Lung microvascular endothelial cell (primary cell): ENCODE measurements at regions not wholly inside any gene's neighbourhood (a gene's known extent, or its start where the extent isn't known, plus 50 kb on each side); places are given as distances from the start of the nearest gene placed in this dataset.
"Not testable (repeated sequence)": the region's sequence is repeated elsewhere in the genome, so short reads cannot be mapped to it uniquely, and the experiment has no call there.

Experiments used
- DNase-seq, 2 donors: peaks; one replicate each; pipeline versions ENCODE4 v3.0.0 to v3.0.0-alpha.2; 2010; ENCODE audit warnings: low read depth in 2 of 2

DNA sequence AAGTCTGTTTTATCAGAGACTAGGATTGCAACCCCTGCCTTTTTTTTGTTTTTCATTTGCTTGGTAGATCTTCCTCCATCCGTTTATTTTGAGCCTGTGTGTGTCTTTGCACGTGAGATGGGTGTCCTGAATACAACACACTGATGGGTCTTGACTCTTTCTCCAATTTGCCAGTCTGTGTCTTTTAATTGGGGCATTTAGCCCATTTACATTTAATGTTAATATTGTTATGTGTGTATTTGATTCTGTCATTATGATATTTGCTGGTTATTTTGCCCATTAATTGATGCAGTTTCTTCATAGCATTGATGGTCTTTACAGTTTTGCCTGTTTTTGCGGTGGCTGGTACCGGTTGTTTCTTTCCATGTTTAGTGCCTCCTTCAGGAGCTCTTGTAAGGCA is 116.0 kb upstream of the PALM2AKAP2 start:
- not testable (repeated sequence) for DNase-seq

DNA sequence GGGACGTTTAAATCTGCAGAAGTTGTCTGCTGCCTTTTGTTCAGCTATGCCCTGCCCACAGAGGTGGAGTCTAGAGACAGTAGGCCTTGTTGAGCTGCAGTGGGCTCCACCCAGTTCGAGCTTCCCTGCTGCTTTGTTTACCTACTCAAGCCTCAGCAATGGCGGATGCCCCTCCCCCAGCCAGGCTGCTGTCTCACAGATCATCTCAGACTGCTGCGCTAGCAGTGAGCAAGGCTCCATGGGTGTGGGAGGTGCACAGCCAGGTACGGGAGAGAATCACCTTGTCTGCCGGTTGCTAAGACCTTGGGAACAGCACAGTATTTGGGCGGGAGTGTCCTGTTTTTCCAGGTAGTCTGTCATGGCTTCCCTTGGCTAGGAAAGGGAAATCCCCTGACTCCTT is 114.3 kb upstream of the PALM2AKAP2 start:
- not testable (repeated sequence) for DNase-seq

DNA sequence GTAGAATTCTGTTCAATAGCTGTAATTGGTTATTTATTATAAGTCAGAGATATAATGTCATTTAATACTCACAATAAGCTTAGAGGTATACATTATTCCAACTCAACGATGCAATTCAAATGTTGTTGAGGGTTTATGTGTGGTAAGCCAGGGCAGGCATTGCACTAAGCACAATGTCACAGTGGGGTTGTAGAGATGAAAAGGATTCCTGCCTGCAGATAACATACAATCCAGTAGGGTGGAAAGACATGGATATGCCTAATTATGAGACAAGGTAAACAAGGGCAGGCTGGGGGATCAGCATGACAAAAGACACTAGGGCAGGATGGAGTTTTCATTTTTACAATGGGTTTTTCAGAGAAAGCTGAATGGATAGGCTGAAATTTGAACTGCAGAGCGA is 98.7 kb upstream of the PALM2AKAP2 start:
- no peak for DNase-seq

DNA sequence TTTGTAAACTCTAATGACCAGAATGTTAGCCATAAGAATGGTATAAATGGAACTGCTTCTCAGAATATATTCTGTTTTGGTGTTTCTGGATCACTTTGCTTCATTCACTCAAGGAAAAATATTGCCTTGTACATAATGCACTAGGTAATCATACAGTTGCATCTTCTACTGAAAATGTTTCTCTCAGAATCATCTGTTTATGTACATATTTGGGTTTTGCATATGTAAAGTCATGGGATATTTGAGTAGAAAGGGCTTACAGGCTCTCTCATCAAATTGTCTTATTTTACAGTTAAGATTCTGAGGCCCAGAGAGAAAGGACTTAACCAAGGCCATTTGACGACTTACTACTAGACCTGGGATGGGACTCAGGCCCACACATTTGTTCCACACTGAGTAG is 97.8 kb upstream of the PALM2AKAP2 start:
- no peak for DNase-seq

DNA sequence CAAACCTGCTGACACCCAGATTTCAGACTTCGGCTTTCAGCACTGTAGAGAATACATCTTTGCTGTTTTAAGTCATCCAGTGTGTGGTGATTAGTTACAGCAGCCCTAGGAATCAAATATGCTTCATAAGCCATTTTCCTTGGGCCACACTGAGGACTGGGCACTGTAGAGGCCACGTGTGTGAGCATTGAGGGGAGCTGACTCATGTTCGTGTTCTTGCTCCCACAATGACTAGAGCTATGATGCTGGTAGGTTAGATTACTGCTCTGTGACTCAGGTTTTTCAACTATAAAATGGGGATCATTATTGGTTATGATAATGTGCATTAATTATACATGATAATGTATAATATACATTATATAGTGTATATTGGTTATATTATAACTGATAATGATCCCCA is 96.5 kb upstream of the PALM2AKAP2 start:
- DNase-seq: no peak

DNA sequence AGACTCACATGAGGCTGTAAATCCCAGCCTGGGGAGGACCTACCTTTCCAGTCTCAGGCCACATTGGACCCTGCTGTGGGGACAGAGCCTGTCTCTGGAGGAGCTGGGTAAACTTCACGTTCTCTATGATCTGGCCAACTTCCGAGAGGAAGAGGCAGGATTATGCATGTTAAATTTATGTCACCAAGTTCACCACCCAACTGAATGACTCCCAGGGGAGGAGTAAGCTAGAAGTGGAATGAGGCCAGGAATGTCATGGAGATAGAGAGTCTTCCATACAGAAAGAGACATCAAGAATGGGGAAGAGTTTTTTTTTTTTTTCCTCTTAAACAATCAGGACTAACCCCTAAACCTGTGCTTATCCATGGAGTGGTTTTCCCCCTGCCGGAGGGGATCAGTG is 90.3 kb upstream of the PALM2AKAP2 start:
- no peak for DNase-seq

DNA sequence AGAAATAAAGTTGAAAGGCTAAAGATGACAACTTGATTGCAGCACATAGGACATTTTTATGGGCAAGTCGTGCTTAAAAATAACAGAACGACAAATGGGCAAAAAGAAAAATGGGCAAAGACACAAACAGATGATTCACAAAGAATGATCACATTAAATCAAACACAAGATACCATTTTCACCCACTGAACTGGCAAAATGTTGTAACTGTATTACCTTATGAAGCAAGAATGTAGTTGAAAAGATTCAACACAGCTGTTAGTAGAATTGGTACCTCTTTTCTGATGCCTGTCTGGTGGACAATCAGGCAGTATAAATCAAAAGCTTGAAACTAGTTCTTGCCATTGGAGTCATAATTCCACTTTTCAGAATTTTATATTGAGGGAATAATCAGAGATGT is 81.0 kb upstream of the PALM2AKAP2 start:
- DNase-seq: no peak

DNA sequence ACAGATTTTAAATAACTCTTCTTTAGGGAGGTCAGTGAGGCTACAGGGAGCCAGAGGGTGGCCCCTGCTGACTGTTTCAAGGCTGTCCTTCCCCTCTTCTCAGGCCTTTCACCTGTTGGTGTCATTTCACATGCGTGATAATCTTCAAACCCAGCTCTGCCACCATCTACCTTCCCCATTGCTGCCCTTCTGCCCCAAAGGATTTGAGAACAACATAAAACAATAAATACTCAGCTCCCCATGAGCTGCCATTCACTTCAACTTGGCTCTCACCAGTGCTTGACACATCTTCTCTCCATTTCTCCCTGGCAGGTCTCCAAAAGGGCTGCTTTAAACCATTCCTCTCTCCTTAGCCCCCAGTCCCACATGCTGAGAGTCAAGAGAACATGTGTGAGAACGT is 75.5 kb upstream of the PALM2AKAP2 start:
- DNase-seq: no peak

DNA sequence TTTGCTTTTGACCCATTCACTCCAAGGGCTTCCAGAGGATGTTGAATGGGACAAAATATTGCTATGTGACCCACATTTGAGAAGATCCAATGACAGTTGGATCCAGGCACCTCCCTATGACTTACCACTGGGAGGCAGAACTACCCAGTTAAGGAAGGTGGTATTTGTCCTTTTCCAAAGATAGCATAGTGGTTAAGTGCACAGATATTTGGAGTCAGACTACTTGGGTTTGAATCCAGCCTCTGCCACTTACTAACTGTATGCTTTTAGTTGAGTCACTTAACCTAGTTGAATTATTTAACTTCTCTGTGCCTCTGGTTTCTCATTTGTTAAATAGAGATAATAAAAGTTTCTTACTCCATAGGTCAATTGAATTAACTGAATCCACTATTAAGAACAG is 74.5 kb upstream of the PALM2AKAP2 start:
- DNase-seq: peak in 1 of 2 donors; percentile 5

DNA sequence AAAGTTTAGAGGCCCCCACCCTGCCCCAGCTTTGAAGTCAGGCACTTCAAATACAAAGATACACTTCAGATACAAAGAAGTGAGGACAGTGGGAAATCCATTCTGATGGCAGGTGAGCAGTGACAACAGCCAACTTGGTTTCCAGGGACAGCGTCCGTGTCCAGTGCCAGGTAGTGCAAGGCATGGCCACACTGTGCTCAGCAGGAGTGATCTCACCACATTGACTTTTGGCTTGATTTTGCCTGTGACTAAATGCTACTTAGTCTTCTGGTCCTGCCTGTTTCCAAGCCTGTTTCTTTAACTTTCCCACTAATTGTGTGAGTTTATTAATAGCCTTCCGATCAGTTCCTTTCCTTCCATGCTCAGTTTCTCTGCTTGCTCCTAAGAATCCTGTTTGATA is 72.6 kb upstream of the PALM2AKAP2 start:
- no peak for DNase-seq

DNA sequence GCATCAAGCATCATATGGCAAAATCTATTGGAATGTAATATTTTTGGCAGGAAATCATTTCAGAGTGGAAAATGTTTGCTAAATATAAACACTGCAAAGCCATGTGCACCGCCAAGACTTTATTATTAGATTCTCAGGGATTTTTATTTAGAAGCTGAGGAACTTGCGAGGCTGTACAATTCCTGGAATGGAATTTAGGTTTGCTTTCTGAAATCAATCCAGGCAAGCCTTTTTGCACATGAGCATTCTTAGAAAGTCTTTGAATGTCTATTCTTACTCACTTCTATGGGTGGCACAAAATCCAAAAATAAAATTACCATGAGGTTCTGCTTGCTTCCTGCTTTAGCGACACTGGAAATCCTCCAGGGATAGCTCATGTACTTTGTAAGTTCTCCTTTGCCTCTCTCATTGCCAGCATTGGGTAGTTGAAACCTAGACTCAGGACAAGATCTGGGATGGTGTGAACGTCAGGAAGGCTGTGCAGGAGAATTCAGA is 71.5 kb upstream of the PALM2AKAP2 start:
- no peak for DNase-seq

DNA sequence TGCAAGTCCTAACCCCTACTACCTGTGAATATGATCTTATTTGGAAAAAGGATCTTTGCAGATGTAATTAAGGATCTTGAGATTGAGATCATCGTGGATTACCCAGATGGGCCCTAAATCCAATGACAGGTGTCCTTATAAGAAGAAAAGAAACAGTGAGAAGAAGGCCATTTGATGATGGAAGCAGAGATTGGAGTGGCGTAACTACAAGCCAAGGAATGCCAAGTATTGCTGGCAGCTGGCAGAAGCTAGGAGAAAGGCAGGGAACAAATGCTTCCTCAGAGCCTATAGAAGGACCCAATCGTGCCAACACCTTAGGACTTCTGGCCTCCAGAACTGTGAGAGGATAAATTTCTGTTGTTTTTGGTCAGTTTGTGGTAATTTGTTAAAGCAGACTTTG is 70.1 kb upstream of the PALM2AKAP2 start:
- no peak for DNase-seq

DNA sequence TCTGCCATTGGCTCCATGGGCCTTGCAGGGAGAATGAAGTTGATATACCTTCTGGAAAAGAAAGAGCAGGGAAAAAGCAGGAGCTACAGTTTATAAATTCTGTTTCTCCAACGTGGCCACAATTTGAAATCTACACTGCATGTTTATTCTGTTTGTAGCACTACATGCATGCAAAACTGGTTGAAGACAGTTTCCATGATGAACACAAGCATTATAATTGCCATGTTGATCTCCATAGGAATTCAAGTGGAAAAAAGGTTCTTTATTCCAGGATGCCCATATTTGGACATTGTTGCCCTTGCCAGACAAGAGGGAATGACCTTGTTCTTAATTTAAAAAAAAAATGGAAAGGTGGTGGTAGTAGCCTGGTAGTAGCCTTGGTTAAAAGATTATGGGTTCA is 69.2 kb upstream of the PALM2AKAP2 start:
- DNase-seq: no peak

DNA sequence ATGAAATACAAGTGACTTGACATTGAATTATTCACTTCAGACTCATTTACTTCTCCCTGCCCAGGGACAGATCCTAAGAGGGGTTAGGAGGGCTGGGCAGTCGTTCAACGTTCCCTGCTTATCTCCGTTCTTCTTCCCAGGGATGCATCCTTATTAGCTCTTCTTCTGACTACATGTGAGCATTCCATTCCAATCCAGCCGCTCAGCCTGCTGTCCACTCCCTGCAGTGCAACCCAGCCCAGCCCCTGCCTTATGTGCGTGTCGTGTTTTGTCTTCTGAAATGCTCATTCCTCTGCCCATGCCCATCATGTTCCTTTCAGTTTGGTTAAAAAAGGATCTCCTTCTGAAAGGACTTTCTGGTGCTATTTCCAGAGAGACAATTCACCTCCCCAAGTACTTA is 64.7 kb upstream of the PALM2AKAP2 start:
- no peak for DNase-seq

DNA sequence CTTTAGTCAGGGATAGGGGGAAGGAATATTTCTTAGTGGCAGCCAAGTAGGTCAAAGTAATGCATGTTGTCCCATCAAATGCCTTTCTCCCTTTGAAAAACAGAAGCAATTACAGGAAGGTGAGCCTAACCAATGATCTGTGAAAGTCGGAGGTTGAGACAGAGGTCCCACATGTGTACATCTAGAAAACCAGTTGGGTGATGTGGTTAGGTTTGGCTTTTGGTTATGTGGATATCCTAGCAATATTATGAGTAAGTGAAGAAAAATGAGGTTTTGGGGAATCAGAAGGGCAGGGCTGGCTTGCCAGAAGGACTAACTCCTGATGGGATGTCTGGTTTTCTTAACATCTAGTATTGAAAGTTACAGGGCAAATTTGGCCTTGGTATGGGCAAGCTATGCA is 63.4 kb upstream of the PALM2AKAP2 start:
- no peak for DNase-seq

DNA sequence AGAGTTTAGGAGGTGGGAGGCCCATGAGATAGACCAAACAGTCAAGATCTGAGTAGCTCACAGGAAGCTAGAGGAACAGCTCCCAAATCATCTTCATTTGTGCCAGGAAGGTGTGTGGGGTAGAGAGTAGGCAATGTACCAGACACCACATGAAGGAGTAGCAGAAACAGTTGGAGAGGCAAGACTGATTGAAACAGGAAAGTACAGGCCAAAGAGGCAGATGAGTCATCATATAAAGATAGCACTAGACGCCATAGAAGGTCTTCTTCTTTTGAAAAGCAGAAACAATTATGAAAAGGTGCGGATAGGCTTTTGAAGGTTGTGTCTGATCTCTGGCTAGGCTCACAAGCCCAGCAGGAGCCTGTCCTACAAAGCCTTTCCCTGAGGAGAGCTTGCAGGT is 62.7 kb upstream of the PALM2AKAP2 start:
- DNase-seq: no peak

DNA sequence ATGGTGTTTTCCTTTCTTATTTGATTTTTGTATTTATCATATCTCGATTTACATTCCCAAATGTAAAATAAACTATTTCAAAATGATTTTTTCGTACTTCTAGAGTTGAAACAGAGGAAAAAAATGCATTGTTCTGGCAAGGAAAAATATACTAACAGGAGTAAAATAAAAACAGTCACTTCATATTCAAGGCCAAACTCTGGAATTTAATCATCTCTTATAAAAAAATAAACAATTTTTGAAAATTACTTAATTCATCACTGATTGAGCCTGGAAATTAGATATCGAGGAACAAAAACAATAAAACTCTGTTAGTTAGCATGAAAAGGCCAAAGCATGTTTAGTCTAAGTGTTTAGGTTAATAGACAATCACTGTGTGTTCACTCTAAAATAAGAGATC is 61.1 kb upstream of the PALM2AKAP2 start:
- DNase-seq: no peak

DNA sequence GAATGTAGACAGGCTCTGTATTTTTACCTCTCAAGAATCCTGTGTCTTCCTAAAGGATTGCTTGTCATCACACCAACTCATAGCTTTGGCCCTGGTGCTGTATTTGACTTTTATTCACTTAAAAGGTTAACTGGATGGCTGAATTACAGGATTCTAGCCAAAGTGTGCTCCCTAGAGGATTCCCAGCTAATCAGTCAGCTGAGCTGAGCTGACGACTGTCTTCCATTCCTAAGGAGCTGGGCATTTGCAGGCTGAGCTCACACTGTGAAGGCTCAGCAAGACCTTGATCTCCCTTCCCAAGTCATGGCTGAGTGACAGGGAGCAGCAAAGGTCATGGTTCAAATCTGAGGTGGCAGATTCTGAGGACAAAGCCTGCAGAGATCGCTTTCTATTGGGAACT is 59.0 kb upstream of the PALM2AKAP2 start:
- DNase-seq: no peak

DNA sequence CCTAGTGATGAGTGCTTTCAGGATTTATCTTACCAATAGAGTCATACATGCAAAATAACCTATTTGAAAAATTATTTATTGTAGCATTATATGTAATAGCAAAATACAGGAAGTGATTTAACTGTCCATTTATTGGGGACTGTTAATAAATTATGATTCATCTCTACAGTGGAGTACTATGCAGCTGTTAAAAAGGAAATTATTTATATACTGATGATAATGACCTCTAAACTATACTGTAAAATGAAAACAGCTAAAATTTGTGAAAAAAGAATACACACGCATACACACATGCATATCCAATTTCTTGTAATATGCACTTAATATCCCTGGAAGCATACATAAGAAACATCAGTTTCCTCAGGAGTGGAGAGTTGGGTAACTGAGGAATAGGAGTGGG is 58.0 kb upstream of the PALM2AKAP2 start:
- DNase-seq: no peak

DNA sequence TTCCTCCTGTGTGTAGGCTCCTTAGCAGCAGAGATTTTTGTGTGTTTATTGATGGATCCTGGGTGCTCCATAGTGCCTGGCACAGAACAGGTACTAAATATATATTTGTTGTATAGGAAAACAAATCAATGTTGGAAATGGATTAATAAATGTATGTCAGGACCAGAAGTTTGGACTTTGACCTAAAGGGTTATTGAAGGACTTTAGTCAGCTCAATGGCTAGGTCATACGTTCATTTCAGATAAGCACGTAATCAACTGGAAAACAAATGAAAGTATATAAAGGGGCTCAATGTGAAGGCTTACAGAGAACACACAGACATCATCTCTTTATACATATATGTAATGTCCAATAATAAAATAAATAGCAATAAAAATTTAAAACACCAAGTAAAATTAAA is 56.2 kb upstream of the PALM2AKAP2 start:
- no peak for DNase-seq

DNA sequence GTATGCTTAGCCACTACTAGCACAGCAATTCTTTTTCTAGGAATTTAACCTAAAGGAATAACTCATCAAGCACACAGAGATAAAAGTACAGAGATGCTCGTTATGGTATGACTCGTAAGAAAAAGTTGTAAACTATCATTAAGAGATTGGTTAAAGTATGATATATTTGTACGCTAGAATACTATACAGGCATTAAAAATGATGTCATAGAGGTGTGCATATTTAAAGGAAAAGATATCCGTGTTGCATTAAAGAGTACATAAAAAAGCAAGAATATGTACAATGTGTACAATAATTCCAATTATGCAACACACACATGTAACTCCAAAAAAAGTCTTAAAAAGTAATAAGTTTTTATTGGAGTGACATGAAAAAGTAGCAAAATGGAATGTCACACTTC is 54.5 kb upstream of the PALM2AKAP2 start:
- DNase-seq: no peak

DNA sequence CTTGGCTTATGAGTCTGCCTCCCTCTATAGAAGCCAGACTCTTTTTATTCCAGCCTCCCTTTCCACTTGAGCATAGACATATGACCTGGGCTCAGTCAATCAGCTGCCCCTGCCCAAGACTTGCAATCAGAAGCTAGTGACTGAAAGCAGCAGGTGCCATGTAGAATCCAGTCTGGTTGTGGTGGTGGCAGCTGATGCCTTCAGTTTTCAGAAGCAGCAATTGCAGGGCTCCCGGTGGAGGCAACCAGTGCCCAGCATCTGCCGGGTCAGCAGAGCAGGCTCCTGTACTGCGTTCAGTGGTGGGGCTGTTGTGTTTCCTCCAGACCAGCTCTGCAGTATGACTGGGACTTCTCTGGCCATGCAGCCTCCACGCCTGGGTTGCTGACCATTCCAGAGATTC is 53.9 kb upstream of the PALM2AKAP2 start:
- DNase-seq: no peak

DNA sequence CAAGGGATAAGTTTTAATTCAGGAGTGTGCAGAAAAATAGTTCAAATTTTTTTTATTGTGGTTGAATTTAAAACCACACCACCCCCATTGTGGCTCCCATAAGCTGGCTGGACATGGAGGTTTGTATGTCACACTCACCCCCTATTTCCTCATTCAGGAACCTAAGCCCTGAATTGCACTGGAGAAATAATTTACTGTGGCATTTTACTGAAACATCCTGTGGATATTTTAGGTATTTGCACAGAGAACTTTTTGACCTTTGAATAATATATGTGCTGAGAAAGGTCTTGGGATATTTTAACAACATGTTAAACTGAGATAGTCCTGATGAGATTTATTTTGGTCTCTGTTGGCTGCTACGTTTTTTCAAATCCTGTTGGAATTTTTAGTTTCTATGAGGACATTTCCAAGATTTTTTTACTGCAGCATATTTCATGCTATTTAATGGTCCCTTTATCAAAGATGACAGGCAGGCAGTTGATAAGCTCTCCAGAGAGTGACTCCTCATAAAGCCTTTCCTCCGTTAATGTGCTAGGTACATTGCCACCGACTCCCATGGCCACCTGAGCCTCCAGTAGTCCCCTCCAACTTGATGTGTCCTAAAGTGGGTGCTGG is 51.2 kb upstream of the PALM2AKAP2 start:
- DNase-seq: no peak

DNA sequence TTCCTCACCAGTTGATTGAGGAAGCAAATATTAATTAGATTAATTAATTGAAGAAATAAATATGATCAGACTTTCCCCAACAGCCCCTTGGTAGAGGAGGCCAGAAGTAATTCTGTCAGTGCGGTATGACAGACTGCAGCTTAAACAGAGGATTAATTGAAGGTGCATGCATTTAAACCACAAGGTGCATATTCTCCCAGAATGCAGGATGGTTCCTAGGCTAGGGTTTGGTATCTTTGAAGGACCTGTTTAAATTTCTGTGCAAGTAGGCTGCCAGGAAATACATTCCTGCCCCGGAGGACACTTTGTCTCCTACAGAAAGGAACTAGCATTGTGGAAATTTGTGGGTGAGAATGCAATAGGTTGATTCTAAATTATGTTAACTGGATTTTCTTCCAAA is 50.5 kb upstream of the PALM2AKAP2 start:
- DNase-seq: no peak
